Omental fat pad (tissue), 3 donors: ENCODE measurements at regions not wholly inside any gene's neighbourhood (a gene's known extent, or its start where the extent isn't known, plus 50 kb on each side); places are given as distances from the start of the nearest gene placed in this dataset.

Experiments used
- ATAC-seq: fragments of 150-250 bp; one replicate; pipeline ENCODE4 v1.9.1; 2016; ENCODE audit warnings: mild to moderate bottlenecking, moderate library complexity; ENCODE audit not compliant: low FRiP score
- DNase-seq: peaks from one replicate; pipeline ENCODE4 v3.0.0-alpha.2; 2019; ENCODE audit warnings: low spot score
- TF ChIP-seq, protein P1 (sequence below), 3 donors: fragments of 450-650 bp; IDR thresholded peaks; one replicate each; pipeline ENCODE4 v1.5.1; 2016 to 2017; ENCODE audit warnings: antibody characterized with exemption in 3 of 3, mild to moderate bottlenecking in 3 of 3, moderate library complexity in 2 of 3

DNA sequence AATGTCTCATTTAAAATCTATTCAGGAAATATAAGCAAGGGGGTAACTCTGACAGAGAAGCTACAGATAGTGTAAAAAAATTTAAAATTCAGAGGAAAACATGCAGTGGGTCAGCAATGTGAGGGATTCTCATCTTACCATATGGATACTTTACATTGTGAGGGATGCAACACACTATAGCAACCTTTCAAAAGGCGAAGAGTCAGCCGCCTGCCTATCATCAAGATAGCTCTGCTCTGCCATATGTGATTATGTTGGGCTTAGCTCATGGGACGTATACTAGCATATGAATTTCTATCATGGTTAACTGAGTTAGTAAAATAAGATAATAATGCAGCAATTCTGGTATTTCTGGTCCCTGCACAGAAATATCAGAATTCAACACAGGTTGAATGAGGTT is 130.9 kb downstream of the MAP3K7 start:
- ATAC-seq (no peak), DNase-seq (no peak)
- TF ChIP-seq, protein P1, sequence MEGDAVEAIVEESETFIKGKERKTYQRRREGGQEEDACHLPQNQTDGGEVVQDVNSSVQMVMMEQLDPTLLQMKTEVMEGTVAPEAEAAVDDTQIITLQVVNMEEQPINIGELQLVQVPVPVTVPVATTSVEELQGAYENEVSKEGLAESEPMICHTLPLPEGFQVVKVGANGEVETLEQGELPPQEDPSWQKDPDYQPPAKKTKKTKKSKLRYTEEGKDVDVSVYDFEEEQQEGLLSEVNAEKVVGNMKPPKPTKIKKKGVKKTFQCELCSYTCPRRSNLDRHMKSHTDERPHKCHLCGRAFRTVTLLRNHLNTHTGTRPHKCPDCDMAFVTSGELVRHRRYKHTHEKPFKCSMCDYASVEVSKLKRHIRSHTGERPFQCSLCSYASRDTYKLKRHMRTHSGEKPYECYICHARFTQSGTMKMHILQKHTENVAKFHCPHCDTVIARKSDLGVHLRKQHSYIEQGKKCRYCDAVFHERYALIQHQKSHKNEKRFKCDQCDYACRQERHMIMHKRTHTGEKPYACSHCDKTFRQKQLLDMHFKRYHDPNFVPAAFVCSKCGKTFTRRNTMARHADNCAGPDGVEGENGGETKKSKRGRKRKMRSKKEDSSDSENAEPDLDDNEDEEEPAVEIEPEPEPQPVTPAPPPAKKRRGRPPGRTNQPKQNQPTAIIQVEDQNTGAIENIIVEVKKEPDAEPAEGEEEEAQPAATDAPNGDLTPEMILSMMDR (IDR thresholded peaks at IDR 0.05) = no peak

DNA sequence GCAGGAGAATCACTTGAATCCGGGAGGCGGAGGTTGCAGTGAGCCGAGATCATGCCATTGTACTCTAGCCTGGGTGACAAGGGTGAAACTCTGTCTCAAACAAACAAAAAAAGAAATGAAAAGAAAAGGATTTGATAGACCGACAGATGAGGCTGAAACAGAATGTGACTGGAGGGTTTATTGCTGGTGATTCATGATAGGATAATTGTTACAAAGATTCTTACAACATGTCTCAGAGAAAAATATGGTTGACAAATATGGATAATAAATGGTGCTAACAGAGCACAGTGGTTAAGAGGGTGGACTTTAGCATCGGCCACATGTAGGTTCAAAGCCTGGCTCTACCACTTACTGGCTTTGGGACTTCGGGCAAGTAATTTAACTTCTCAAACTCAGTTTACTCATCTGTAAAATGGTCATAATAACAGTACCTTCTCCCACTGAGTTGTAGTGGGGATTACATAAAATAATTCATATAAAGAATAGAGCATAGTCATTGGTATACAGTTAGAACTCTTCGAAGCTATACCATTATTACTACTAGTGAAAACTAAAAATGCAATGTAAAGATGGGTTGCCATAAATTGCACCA is 131.9 kb downstream of the MAP3K7 start:
- no peak for ATAC-seq
- no peak for DNase-seq
- TF ChIP-seq, protein P1 (IDR thresholded peaks at IDR 0.05) = no peak

DNA sequence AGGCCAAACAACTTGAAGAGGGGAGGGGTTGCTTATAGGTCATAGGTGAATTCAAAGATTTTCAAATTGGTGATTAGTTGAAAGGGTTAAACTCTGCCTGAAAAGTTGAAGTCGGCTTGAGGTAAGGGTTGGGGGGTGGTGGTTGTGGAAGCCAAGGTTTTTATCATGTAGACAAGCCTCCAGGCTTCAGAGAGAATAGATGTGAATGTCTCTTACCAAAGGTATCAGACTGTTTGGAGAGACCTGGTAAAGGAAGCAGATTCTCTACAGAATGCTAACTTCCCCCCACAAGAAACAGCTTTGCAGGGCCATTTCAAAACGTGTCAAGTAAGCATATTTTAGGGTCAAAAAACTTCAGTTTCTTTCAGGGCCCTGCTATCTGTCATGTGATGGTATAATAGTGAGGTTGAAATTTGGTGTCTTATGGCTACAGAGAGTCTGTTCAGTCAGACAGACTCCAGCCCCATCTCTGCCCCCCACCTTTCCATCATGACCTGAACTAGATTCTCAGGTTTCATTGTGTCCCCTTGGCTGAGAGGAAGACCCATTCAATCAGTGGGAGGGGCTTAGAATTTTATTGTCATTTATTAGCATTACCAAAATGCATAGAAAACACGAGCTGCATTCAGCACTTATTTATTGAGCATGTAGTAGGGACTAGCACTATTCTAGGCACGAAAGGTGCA is 136.5 kb downstream of the MAP3K7 start:
- no peak for ATAC-seq
- no peak for DNase-seq
- TF ChIP-seq, protein P1 (IDR thresholded peaks at IDR 0.05) = no peak

GRCh38 chr6:90449311-90449710 is 137.6 kb downstream of the MAP3K7 start:
- ATAC-seq = no peak
- TF ChIP-seq, protein P1 (IDR thresholded peaks at IDR 0.05) = no peak
- DNase-seq = no peak

DNA sequence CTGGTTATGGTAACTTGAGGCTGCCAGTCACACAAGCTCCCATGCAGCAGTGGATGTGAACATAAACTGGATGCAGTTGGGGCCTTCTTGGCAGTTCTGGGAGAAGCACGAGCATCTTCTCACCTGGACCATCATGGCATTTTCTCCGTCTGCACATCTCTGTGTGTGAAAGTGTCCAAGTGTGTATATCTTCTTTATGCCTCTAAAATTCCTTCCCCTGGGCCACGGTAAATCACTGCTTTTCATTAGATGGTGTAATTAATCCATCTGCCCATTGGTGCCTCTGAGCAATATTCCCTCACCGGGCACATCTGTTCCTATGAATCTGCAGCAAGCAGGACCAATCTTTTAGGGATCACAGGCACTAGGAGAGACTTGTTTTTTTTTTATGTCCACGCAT is 138.0 kb downstream of the MAP3K7 start:
- ATAC-seq (no peak), DNase-seq (no peak)
- TF ChIP-seq, protein P1 (IDR thresholded peaks at IDR 0.05) = no peak

DNA sequence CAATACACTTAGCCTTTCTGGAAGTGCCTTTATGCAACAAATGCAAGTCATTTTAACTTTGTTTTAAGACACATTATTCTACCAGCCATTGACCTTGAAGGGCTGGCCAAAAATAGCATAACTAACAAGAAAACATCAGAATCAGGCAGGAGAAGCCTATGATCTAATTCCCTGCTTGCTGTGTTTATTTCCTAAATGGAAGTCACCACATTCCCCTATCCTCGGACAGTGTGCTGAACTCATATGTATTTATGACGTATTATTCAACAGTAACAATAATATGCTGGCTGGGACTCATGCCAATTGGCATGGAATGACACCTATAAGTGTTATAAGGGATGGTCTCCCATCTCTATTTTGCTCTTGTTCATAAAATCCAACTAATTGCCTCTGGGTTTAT is 140.7 kb downstream of the MAP3K7 start:
- TF ChIP-seq, protein P1 (IDR thresholded peaks at IDR 0.05) = no peak
- ATAC-seq = no peak
- no peak for DNase-seq

DNA sequence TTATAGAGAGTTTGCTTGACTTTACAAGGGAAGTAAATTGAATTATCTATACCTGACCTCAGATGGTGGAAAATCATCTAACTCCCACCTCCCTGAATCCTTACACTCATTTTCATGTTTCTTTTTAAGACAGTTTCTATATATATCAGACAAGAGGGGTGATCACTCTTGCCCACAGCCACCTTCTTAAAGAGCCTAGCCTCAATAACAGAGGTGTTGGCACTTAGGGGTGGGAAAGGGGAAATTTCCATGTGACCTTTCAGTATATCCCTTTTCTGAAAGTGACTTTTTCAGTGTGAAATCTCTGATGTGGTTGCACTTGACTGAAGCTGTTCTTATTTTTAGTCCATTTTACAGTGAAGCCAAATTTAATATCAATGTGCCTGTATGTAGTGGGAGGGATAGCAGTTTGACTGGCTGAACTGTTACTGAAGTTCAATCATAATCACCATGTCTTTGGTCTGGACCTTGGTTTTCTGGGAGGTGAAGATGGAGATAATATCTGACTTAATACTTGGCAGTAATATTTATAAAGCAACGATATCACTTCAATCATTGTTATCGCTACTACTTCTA is 141.3 kb downstream of the MAP3K7 start:
- no peak for ATAC-seq
- TF ChIP-seq, protein P1 (IDR thresholded peaks at IDR 0.05) = no peak
- DNase-seq = no peak
